Renal cortical epithelial cell (primary cell): ENCODE measurements at regions not wholly inside any gene's neighbourhood (a gene's known extent, or its start where the extent isn't known, plus 50 kb on each side); places are given as distances from the start of the nearest gene placed in this dataset.

Source experiments
- DNase-seq: peaks from one replicate; pipeline ENCODE4 v3.0.0-alpha.2; 2011; ENCODE audit warnings: low read depth

DNA sequence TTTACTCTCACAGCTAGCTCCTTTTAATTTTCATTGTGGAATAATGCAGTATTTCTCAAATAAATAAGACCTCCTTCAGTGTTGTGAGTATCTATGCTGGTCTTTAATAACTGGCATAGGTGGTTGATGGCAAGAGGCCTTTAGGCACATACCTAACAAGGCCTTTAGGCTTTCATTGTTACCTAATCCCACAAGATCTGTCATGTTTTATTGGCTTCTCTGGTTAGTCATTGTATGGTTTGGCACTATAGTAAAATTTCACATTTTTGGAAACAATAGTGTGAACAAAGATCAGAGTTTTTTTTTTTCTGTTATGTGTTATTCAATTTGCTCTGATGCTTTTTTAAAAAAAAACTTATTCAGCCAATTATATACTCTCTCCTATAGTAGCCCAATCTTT is 89.8 kb upstream of the NEUROD1 start:
- DNase-seq, result peak; percentile 54

- DNase-seq, result no peak
Measured at GRCh38 chr2:181771356-181771755, 91.0 kb upstream of the NEUROD1 start.

DNA sequence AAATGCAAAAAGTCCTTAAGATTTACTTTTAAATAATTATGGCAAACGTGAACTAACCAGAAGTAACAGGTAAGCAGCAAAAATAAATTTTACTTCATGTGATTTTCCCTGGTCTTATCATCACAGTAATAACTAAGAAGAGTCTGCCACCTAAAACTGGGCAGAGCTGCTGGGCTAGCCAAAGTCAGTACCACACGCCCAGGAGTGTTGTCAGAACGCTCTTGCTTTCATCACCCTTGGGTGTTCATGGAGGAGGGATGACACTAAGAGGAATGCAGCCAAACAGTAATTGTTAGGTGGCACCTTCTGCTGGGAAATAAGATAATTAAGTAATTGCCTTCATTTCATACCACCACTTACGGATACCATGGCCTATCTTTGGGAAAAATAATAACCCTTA is 92.0 kb upstream of the NEUROD1 start:
- DNase-seq, result no peak

DNA sequence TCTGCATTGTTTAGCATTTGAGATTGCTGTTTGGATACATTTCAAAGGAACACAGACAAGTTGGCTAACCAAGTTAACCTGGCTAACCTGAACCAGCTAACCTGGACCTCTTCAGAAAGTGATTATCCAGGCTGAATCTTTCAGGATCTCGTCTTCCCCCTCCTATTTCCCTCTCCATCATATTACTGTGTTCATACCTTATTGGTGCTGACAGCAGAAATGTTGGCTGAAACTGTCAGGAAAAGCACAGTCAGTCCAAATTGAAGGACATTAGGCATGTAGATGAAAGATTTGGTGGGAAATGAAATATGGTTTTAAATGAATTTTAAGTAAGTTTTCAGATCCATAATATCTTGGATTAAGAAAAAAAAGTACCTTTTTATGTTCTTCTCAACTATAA is 92.5 kb upstream of the NEUROD1 start:
- DNase-seq, result no peak

DNA sequence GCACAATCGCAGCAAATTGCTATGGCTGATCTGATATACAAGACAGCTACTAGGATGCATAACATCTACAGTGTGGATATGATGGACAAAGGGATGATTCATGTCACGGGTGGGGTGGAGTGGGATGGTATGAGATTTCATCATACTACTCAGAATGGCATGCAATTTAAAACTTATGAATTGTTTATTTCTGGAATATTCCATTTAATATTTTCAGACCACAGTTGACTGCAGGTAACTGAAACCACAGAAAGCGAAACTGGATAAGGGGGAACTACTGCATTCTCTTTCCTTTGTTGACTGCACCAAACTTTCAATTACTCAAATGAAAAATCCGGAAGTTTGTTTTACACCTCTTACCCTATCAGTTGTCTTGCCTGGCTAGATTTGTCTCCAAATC is 94.4 kb upstream of the NEUROD1 start:
- DNase-seq, result no peak

- no peak for DNase-seq
Measured at GRCh38 chr2:181776336-181776735, 96.0 kb upstream of the NEUROD1 start.

DNA sequence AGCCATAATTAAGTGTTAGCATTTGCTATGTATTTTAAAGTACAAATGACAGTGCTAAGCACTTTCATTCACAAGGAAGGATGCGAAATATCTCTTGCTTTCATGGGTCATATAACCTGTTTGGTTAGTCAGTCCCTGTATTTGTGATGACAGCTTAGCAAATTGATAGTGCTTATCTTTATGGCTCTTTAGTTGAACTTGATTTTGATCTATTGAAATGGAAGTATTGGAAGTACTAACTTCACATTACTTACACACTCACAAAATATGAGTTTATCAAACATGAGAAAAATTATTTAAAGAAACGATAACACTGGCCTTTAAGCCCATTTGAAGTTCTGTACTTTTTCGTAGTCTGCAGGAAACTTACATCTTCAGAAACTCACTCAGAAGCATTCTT is 97.4 kb upstream of the NEUROD1 start:
- no peak for DNase-seq

GRCh38 chr2:181778621-181779201 is 98.4 kb upstream of the NEUROD1 start:
- peak; percentile 54 for DNase-seq

DNA sequence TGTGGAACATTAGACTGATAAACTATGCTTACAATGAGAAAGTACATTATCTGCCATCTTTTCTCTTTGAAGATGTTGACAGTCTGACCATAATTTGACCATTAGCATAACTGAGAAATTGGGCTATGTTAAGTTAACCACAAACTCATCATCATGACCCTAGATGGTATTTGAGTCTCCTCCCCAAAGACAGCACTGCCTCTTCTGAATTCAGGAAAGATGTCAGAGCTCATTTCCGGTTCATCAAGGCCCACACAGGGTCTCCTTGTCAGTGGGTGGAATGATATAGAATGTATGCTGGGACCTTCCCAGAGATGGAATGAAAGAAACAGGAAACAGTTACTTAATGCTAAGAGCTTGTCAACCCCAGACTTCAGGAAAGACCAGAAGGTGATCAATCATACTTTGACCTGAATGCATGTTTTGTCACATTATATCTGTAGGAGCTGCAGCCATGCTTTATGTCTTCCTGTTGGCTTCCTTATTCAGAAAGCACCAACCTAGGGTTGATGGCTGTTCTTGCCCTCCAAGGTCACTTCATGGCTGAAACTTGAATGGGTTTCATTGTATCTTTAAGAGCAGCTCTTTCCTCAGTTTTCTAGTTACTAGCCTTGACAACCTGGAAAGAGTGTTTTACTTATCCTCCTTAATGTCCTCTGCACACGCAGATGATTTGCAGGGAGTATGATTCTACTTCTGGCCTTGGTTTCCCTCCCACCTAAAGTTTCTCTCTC is 99.1 kb upstream of the NEUROD1 start:
- DNase-seq, result peak; percentile 16

DNA sequence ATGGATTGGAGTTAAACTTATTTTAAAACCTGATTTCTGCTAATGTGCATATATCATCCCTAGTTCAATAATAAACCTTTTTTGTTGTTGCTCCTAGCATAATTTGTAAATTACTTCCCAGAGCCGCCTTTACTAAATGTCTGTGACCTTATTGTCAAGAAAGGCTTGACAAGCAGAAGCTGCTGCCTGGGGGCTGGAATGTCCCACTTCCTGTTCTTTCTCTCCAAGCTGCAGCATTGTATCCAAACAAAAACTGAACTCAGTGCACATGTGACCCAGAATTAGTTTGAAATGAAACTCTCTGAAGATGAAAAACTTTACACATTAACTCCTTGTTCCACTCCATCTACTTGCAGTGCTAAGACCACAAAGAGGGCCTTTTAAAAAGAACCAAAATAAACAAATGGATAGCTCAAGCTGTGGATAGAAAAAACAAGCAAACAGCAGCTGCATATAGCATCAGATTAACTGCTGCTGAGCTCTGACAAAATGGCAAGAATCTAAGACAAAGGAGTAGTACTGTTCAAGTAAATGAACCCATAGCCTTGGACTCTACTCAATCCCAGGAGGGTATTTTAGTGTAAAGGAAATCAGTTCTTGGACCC is 99.8 kb upstream of the NEUROD1 start:
- peak; percentile 99 for DNase-seq

GRCh38 chr2:181780657-181781056 is 100.3 kb upstream of the NEUROD1 start:
- DNase-seq, result peak; percentile 88

DNA sequence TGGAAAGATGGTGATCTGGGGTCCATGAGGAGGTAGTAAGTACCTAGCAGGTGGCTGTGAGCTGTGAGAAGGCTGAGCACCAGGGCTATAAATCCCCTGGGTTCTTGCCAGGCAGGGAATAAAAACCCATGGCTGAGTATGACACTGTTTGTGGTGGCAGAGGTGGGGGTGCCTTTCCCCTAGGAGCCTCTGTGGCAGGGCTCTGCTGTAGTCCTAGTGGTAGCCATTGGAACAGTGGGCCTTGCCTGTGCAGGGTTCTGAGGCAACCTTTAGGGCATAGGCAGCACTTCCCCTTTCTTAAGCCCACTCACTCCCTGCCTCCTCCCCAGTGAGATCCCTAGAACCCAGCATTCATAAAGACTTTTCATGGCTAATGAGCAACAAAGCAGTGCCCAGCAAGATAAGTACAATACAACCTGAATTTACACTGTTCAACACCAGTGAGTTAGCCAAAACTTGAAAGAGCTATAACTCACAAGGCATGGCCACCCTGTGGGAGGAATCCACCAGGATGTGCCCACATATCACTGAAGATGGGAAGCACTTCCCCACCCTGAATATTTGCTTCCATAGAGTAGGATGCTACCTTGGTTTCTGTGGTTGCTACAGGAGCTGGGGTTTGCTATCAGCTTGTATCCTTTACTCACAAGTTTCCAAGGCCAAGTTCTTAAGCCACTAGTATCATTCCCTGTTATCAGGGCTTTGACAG is 100.9 kb upstream of the NEUROD1 start:
- peak; percentile 72 for DNase-seq

DNA sequence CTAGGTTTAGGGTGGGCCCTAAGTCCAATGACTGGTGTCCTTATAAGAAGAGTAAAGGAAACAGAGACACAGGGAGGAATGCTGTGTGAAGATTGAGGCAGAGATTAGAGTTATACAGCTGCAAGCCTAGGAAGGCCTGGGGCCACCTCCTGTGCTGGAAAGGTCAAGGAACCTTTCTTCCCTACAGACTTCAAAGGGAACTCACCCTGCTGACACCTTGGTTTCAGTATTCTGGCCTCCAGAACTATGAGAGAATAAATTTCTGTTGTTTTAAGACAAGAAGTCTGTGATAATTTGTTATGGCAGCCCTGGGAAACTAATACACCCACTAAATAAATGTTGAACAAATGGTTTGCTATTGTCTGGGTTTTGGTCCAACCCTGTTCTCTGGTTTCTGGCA is 102.3 kb upstream of the NEUROD1 start:
- no peak for DNase-seq

- peak; percentile 51 for DNase-seq
Measured at GRCh38 chr2:181784556-181784955, 104.2 kb upstream of the NEUROD1 start.

DNA sequence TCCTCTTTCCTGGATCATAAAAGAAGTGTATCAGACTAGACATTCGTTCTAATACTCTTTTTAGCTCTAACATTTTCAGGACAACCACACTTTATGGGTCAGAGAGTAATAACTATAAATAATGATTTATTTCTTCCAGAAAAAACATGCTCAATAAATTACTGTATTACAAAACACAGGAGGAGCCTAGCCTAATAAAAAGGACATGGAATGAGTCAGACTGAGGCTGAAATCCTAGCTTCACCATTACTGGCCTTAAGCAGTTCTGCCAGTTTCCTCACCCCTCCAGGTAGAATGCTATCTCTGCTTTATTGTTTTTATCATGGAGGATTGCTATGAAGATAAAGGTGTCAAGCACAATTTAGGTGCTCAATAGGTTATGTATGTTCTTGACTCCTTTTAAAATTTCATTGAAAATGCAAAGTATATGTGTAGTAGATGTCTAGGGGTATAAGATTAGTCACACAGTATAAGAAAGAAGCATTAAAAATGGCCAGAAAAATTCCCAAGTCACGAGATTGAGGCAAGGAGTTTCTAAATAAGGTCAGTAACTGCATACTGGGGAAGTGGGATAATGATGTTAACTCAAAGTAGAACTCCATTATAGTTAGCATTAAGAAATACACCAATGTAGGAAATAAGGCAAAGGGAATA is 105.5 kb upstream of the NEUROD1 start:
- DNase-seq, result peak; percentile 87

GRCh38 chr2:181786371-181787228 is 104.9 kb upstream of the ITPRID2 start:
- DNase-seq, result peak; percentile 87

DNA sequence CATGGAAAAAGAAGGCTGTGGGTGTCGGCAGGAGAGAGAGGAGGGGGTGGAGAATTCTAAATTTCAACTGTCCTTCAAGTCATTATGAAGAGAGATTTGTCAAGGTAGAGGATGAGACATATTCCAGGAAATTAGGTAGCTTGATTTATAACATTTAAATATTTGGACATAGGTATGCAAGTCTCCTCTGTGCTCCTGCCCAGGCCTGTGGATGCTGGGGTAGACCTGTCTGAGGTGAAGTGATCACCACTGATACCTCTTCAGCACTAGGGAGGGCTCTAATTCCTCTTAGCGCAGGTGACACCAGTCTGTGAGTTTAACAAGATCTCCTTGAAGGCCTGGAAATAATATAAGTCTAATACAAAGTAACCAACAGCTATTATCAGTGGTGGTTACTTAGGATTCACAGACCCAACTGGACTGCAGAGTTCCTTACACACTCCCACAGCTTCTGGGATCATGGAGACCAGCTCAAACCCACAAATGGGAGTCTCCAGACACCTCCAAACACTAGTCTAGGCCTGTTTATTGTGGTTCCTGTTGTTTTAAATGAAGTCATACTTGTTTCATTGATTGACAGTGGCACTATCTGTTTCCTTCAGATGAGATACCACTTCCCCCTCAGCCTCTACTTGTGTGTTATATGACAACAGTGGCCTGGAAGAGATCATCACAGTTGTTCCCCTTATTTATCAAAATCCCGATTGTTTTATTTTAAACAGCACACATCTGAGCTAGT is 104.1 kb upstream of the ITPRID2 start:
- no peak for DNase-seq

DNA sequence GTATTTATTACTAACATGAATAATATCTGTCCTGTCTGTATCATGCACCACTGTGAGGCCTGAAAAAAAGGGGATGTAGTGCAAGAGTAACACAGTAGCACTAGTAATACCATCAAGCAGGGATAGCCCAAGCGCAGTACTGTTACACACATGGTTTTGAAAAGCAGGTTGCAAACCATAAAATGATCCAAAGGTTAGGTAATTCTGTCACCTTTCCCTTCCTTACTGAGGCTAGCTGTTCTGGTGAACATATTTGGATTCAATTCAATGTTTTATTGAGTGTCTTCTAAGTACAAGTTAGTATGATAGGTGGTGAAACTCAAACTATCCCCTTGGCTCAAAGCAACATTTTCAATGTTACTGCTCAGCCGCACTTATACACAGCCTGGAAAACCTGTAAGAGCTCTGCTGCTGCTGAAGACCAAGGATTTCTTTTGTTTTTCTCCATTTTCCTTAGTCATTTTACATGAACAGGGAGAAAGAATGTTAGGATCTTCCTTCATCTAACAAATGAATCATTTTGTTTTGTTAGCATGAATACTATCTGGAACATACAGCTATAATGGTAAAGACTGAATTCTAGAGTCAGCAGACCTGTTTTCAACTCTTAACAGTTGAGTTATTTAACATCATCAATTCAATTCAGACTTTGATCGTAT is 102.5 kb upstream of the ITPRID2 start:
- DNase-seq, result no peak

GRCh38 chr2:181789827-181790448 is 101.6 kb upstream of the ITPRID2 start:
- no peak for DNase-seq
